DOHH2 (cell line): ENCODE measurements at regions not wholly inside any gene's neighbourhood (a gene's known extent, or its start where the extent isn't known, plus 50 kb on each side); places are given as distances from the start of the nearest gene placed in this dataset.

Source experiments
- H3F3A ChIP-seq: fragments of 200-600 bp; sonication (generic), shearing (Covaris generic); 2 replicates; pipeline ENCODE4 v1.6.0; 2016; ENCODE audit warnings: antibody characterized with exemption, mild to moderate bottlenecking; ENCODE audit not compliant: control insufficient read depth, insufficient read depth
- H3K27ac ChIP-seq: fragments of 200-600 bp; sonication (generic); 2 replicates; pipeline ENCODE4 v1.5.1; 2014; ENCODE audit warnings: low read depth, mild to moderate bottlenecking, low read length, moderate library complexity
- H3K27me3 ChIP-seq: fragments of 200-600 bp; sonication (generic); 2 replicates; pipeline ENCODE4 v1.6.1; 2014; ENCODE audit warnings: mild to moderate bottlenecking, low read length, mixed read lengths; ENCODE audit not compliant: control insufficient read depth
- H3K36me3 ChIP-seq: fragments of 200-600 bp; sonication (generic); 2 replicates; pipeline ENCODE4 v1.6.1; 2014; ENCODE audit warnings: mild to moderate bottlenecking, low read length, moderate library complexity, mixed read lengths; ENCODE audit not compliant: control insufficient read depth
- H3K4me1 ChIP-seq: fragments of 200-600 bp; sonication (generic); 2 replicates; pipeline ENCODE4 v1.6.1; 2014; ENCODE audit warnings: mild to moderate bottlenecking, low read length, mixed read lengths; ENCODE audit not compliant: control insufficient read depth
- H3K4me2 ChIP-seq: fragments of 200-600 bp; sonication (generic); 2 replicates; pipeline ENCODE4 v1.6.0; 2014; ENCODE audit warnings: mild to moderate bottlenecking, low read length, moderate library complexity
- H3K4me3 ChIP-seq: fragments of 200-600 bp; sonication (generic); 2 replicates; pipeline ENCODE4 v1.5.1; 2014; ENCODE audit warnings: mild to moderate bottlenecking, low read length, mixed read lengths
- H3K79me2 ChIP-seq: fragments of 200-600 bp; sonication (generic); 2 replicates; pipeline ENCODE4 v1.6.1; 2014; ENCODE audit warnings: mild to moderate bottlenecking, low read length, mixed read lengths; ENCODE audit not compliant: control insufficient read depth
- H3K9me2 ChIP-seq: fragments of 200-600 bp; sonication (generic); replicated peaks from 2 replicates; pipeline ENCODE4 v1.6.1; 2014; ENCODE audit warnings: mild to moderate bottlenecking, low read length, mixed read lengths; ENCODE audit not compliant: control insufficient read depth
- H3K9me3 ChIP-seq: fragments of 200-600 bp; sonication (generic); 2 replicates; pipeline ENCODE4 v1.6.1; 2014; ENCODE audit warnings: antibody characterized with exemption, low read length, mixed read lengths; ENCODE audit not compliant: control insufficient read depth, insufficient read depth
- H4K20me1 ChIP-seq: fragments of 200-600 bp; sonication (generic); 2 replicates; pipeline ENCODE4 v1.6.0; 2014; ENCODE audit warnings: low read depth, mild to moderate bottlenecking, antibody characterized with exemption, low read length, moderate library complexity; ENCODE audit not compliant: control insufficient read depth, insufficient read depth
- EZH2phosphoT487 ChIP-seq: fragments of 200-600 bp; sonication (generic); IDR thresholded peaks from 2 replicates; pipeline ENCODE4 v1.6.1; 2017; ENCODE audit warnings: borderline replicate concordance, mild to moderate bottlenecking, antibody characterized with exemption, low read length, moderate library complexity, mixed read lengths
- TF ChIP-seq, protein P1 (sequence below): fragments of 200-600 bp; sonication (generic); IDR thresholded peaks from one replicate; pipeline ENCODE4 v1.5.1; 2014; ENCODE audit warnings: antibody characterized with exemption, mild to moderate bottlenecking, low read depth, low read length; ENCODE audit not compliant: poor library complexity, severe bottlenecking

DNA sequence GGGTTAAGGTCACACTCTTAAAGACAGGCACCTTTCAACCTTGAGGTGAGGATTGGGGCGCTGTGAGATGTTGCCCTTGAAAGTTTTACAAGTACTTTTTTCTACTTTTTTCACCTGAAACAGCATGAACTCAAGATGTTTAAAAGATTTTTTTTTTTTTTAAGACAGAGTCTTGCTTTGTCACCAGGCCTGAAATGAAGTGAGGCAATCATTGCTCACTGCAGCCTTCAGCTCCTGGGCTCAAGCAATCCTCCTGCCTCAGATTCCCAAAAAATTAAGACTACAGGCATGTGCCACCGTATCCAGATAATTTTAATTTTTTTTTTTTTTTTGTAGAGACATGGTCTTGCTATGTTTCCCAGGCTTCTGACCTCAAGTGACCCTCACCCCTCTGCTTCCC lies 243.9 kb downstream of the DIO2 start:
- no peak for TF ChIP-seq EZH2phosphoT487
- TF ChIP-seq, protein P1, sequence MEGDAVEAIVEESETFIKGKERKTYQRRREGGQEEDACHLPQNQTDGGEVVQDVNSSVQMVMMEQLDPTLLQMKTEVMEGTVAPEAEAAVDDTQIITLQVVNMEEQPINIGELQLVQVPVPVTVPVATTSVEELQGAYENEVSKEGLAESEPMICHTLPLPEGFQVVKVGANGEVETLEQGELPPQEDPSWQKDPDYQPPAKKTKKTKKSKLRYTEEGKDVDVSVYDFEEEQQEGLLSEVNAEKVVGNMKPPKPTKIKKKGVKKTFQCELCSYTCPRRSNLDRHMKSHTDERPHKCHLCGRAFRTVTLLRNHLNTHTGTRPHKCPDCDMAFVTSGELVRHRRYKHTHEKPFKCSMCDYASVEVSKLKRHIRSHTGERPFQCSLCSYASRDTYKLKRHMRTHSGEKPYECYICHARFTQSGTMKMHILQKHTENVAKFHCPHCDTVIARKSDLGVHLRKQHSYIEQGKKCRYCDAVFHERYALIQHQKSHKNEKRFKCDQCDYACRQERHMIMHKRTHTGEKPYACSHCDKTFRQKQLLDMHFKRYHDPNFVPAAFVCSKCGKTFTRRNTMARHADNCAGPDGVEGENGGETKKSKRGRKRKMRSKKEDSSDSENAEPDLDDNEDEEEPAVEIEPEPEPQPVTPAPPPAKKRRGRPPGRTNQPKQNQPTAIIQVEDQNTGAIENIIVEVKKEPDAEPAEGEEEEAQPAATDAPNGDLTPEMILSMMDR: no peak
- Histone ChIP-seq H4K20me1 (no peaks in the 10 kb centered on the region), H3K4me1 (no peaks in the 10 kb centered on the region), H3K9me2 (no peaks in the 10 kb centered on the region), H3K9me3 (no peaks in the 10 kb centered on the region), H3K36me3 (no peaks in the 10 kb centered on the region), H3K4me3 (no peak overlapping the region), H3K27ac (no peak overlapping the region), H3K27me3 (no peaks in the 10 kb centered on the region), H3F3A (no peaks in the 10 kb centered on the region), H3K4me2 (no peak overlapping the region), H3K79me2 (no peaks in the 10 kb centered on the region)

DNA sequence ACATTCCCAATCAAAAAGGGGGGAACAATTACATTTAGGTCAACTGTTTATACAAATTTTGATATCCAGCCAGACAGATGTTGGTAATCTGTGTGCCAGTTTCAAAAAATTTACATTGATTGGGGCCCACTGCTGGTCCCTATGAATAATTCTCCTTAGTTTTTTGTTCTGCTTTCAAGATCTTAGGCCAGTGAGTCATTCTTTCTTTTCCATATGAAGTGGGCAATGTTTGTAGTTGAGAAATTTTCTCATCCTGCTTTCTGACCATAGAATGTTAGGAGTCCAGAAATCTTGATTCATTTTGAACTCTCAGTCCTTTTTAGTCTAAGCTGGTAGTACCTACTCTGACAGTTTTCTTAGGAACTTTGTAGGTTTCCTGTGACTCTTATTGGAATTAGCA lies 244.3 kb downstream of the DIO2 start:
- Histone ChIP-seq H3K36me3 (no peaks in the 10 kb centered on the region), H3K4me2 (no peak overlapping the region), H4K20me1 (no peaks in the 10 kb centered on the region), H3K4me1 (no peaks in the 10 kb centered on the region), H3K27ac (no peak overlapping the region), H3K4me3 (no peak overlapping the region), H3F3A (no peaks in the 10 kb centered on the region), H3K27me3 (no peaks in the 10 kb centered on the region), H3K9me3 (no peaks in the 10 kb centered on the region), H3K9me2 (no peaks in the 10 kb centered on the region), H3K79me2 (no peaks in the 10 kb centered on the region)
- TF ChIP-seq, protein P1: no peak
- no peak for TF ChIP-seq EZH2phosphoT487

GRCh38 chr14:79965896-79966295 lies 245.4 kb downstream of the DIO2 start:
- H4K20me1 ChIP-seq: no peaks in the 10 kb centered on the region
- no peaks in the 10 kb centered on the region for H3K27me3 ChIP-seq
- H3K4me3 ChIP-seq: no peak overlapping the region
- H3K27ac ChIP-seq: no peak overlapping the region
- no peaks in the 10 kb centered on the region for H3K36me3 ChIP-seq
- H3F3A ChIP-seq: no peaks in the 10 kb centered on the region
- no peaks in the 10 kb centered on the region for H3K4me1 ChIP-seq
- TF ChIP-seq EZH2phosphoT487: no peak
- TF ChIP-seq, protein P1: no peak
- no peaks in the 10 kb centered on the region for H3K9me3 ChIP-seq
- no peak overlapping the region for H3K4me2 ChIP-seq
- no peaks in the 10 kb centered on the region for H3K79me2 ChIP-seq
- no peaks in the 10 kb centered on the region for H3K9me2 ChIP-seq

DNA sequence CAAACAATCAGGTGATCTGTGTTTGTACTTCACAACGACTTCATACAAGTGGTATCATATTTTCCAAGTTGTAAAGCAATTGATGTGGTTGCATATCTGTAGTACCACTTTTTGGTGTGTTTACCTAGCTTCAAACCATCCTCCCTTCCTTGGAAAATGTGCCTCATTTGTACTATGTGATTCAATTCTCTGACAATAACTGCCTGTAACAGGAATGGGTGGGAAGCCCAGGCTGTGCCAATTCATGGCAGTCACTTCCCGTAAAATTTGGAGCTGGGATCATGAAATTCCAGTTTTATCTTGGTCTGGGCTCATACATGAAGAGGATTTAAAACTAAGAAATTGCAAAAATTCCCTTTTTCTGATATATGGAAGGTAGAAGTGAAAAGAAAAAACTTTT lies 250.1 kb downstream of the DIO2 start:
- no peak overlapping the region for H3K4me3 ChIP-seq
- no peaks in the 10 kb centered on the region for H3K79me2 ChIP-seq
- H3K36me3 ChIP-seq: no peaks in the 10 kb centered on the region
- no peak overlapping the region for H3K4me2 ChIP-seq
- no peaks in the 10 kb centered on the region for H3K9me3 ChIP-seq
- H4K20me1 ChIP-seq: no peaks in the 10 kb centered on the region
- H3F3A ChIP-seq: no peaks in the 10 kb centered on the region
- TF ChIP-seq, protein P1: no peak
- no peak for TF ChIP-seq EZH2phosphoT487
- H3K27ac ChIP-seq: no peak overlapping the region
- no peaks in the 10 kb centered on the region for H3K9me2 ChIP-seq
- H3K4me1 ChIP-seq: no peaks in the 10 kb centered on the region
- no peaks in the 10 kb centered on the region for H3K27me3 ChIP-seq
